Cardiac muscle cell (in vitro differentiated cells and primary cell): ENCODE measurements at regions not wholly inside any gene's neighbourhood (a gene's known extent, or its start where the extent isn't known, plus 50 kb on each side); places are given as distances from the start of the nearest gene placed in this dataset.
A peak's percentile ranks its signal among the peaks of the same experiment; 100 is the strongest.

Source experiments
- DNase-seq, 2 donors: peaks; one replicate each; pipeline versions ENCODE4 v3.0.0 to v3.0.0-alpha.2; 2010 to 2017; ENCODE audit warnings: low read depth in 1 of 2, low spot score in 1 of 2
- H3K27ac ChIP-seq: fragments of 200-600 bp; sonication (generic); 2 replicates; pipeline ENCODE4 v1.5.1; 2016
- H3K27me3 ChIP-seq: fragments of 200-600 bp; sonication (generic); 2 replicates; pipeline ENCODE4 v1.6.0; 2016; ENCODE audit warnings: control low read depth
- H3K36me3 ChIP-seq: fragments of 200-600 bp; sonication (generic); 2 replicates; pipeline ENCODE4 v1.5.1; 2016; ENCODE audit warnings: control low read depth
- H3K4me1 ChIP-seq: fragments of 200-600 bp; sonication (generic); 2 replicates; pipeline ENCODE4 v1.8.1; 2017; ENCODE audit warnings: low read depth, mild to moderate bottlenecking, mixed run types
- H3K4me3 ChIP-seq: fragments of 200-600 bp; sonication (generic); 2 replicates; pipeline ENCODE4 v1.5.1; 2016; ENCODE audit warnings: mild to moderate bottlenecking
- H3K9me3 ChIP-seq: fragments of 200-600 bp; sonication (generic); 2 replicates; pipeline ENCODE4 v1.5.1; 2017; ENCODE audit warnings: low read depth, mild to moderate bottlenecking, control low read depth
- CTCF ChIP-seq: IDR thresholded peaks from 2 replicates; pipeline ENCODE4 v1.5.1; 2012; ENCODE audit warnings: low read depth, mild to moderate bottlenecking, low read length

DNA sequence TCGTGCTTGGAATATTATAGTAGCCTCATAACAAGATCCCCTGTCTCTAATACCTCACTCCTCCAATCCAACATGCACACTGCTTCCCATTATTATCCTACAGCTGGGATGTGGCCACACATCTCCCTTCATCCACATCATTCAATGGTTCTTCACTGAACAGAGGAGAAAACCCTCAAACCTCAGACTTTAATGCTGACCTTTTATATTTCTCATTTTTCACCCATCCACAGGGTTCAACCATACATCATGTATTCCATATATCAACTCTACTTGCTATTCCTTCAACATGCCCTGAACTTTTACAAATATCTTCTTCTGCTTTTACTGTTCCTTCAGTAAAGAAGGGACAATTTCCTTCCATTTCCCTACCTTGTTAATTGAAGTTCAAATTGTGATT, 396.8 kb downstream of the TLE4 start:
- Histone ChIP-seq H3K36me3 (no peaks in the 10 kb centered on the region), H3K27ac (no peak overlapping the region)
- no peak for TF ChIP-seq CTCF

GRCh38 chr9:79962836-79963235, 391.1 kb downstream of the TLE4 start:
- H3K36me3 ChIP-seq, result no peaks in the 10 kb centered on the region
- H3K9me3 ChIP-seq, result no peaks in the 10 kb centered on the region
- no peak for DNase-seq
- peaks cover 2% of the 10 kb centered on the region for H3K27me3 ChIP-seq
- H3K27ac ChIP-seq, result no peak overlapping the region
- H3K4me3 ChIP-seq, result no peak overlapping the region
- no peak for TF ChIP-seq CTCF
- H3K4me1 ChIP-seq, result no peaks in the 10 kb centered on the region

More for the DNA sequence above, 396.8 kb downstream of the TLE4 start:
- H3K9me3 ChIP-seq, result no peaks in the 10 kb centered on the region
- DNase-seq, result no peak
- no peak overlapping the region for H3K4me3 ChIP-seq
- H3K4me1 ChIP-seq, result no peaks in the 10 kb centered on the region
- peaks cover 2% of the 10 kb centered on the region for H3K27me3 ChIP-seq

DNA sequence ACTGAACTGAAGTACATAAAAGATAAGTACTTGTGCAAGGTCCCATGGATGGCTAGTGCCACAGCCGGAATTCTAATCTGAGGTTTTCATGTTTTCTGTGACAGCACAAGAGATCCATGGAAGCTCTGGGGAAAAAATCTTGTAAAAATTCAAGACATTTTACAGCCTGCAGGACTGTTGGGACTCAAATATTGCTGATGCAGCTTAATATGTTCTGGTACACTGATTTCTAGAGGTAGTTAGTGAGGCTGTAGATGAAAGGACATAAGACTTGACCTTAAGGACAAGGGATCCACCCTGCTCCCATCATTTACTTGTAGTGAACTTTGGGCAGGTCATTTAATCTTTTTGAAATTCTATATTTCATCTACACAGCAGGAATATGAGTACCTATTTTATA, 390.4 kb downstream of the TLE4 start:
- H3K36me3 ChIP-seq, result no peaks in the 10 kb centered on the region
- no peaks in the 10 kb centered on the region for H3K9me3 ChIP-seq
- no peak overlapping the region for H3K27ac ChIP-seq
- H3K4me1 ChIP-seq, result no peaks in the 10 kb centered on the region
- TF ChIP-seq CTCF, result no peak
- no peak overlapping the region for H3K4me3 ChIP-seq
- H3K27me3 ChIP-seq, result peaks cover 2% of the 10 kb centered on the region
- no peak for DNase-seq

GRCh38 chr9:79955300-79955699, 383.5 kb downstream of the TLE4 start:
- DNase-seq, result peak in 1 of 2 donors; percentile 6
- Histone ChIP-seq H3K4me1 (no peaks in the 10 kb centered on the region), H3K9me3 (no peaks in the 10 kb centered on the region), H3K27ac (no peak overlapping the region), H3K36me3 (no peaks in the 10 kb centered on the region), H3K27me3 (no peaks in the 10 kb centered on the region), H3K4me3 (no peak overlapping the region)
- peak; percentile 43 for TF ChIP-seq CTCF

DNA sequence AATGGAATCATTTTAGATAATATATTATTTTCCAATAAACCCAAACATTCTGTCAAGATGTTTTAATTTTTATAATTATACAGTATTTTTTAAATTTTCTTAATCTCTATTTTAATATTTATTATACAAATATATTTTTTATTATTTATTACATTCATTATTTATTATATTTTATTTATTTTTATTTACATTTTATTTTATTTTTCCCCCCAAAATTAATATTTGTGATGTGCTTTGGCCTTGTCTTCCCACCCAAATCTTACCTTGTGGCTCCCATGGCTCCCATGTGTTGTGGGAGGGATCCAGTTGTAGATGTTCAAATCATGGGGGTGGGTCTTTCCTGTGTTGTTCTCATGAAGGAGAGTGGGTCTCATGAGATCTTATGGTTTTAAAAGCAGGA, 382.1 kb downstream of the TLE4 start:
- TF ChIP-seq CTCF, result no peak
- DNase-seq, result no peak
- Histone ChIP-seq H3K9me3 (no peaks in the 10 kb centered on the region), H3K4me1 (no peaks in the 10 kb centered on the region), H3K27me3 (no peaks in the 10 kb centered on the region), H3K27ac (no peak overlapping the region), H3K36me3 (no peaks in the 10 kb centered on the region), H3K4me3 (no peak overlapping the region)

DNA sequence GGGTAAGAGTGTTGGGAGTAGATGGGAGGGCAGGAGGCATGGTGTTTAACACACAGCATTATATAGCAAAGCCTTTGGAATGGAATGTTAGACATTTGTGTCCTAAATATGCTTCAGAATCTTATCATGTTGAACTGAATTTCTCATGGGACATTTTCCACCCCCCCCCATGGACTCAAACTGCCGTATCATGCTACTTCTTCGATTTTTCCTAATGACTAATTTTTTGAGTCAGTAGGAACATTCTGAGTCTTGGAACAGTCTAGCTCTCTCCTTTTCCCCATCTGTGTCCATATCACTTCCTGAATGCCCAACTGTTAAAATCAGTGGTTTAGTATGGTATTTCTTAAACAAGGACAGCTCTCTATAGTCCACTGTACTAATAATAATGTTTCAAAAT, 380.6 kb downstream of the TLE4 start:
- H3K4me3 ChIP-seq, result no peak overlapping the region
- H3K27me3 ChIP-seq, result no peaks in the 10 kb centered on the region
- DNase-seq, result peak in 1 of 2 donors; percentile 7
- no peak for TF ChIP-seq CTCF
- H3K4me1 ChIP-seq, result no peaks in the 10 kb centered on the region
- H3K9me3 ChIP-seq, result no peaks in the 10 kb centered on the region
- no peak overlapping the region for H3K27ac ChIP-seq
- H3K36me3 ChIP-seq, result no peaks in the 10 kb centered on the region
